Keratinocyte (primary cell): ENCODE measurements at regions not wholly inside any gene's neighbourhood (a gene's known extent, or its start where the extent isn't known, plus 50 kb on each side); places are given as distances from the start of the nearest gene placed in this dataset.

ENCODE experiments used
- CTCF ChIP-seq, 3 experiments: IDR thresholded peaks in 1 of 3; conservative IDR thresholded peaks in 1 of 3; optimal IDR thresholded peaks in 1 of 3; 2 replicates in 2 of 3; 3 replicates in 1 of 3; pipeline versions ENCODE3 to v1.5.1; 2011; ENCODE audit warnings: low read length in 3 of 3, mild to moderate bottlenecking in 3 of 3, moderate library complexity in 2 of 3, control low read depth in 1 of 3, inconsistent platforms in 1 of 3; ENCODE audit not compliant: insufficient read depth in 2 of 3; ENCODE audit errors: extremely low read depth in 1 of 3
- EZH2 ChIP-seq: IDR thresholded peaks from one replicate; pipeline ENCODE4 v1.6.1; 2012; ENCODE audit warnings: inconsistent platforms, mild to moderate bottlenecking, low read length, moderate library complexity

GRCh38 chr4:115484479-115484878 is 371.1 kb upstream of the NDST4 start:
- TF ChIP-seq EZH2 (no peak), CTCF (optimal IDR thresholded peaks at IDR 0.05 in 1 of 3, IDR thresholded peaks at IDR 0.05 in 1 of 3, conservative IDR thresholded peaks at IDR 0.05 in 1 of 3; ENCODE audit: extremely low read depth in 1 of 3, insufficient read depth in 2 of 3, low read length in 3 of 3) (no peak)
